Skeletal muscle tissue (tissue), 3 donors: ENCODE measurements at regions not wholly inside any gene's neighbourhood (a gene's known extent, or its start where the extent isn't known, plus 50 kb on each side); places are given as distances from the start of the nearest gene placed in this dataset.
"Not testable (repeated sequence)": the region's sequence is repeated elsewhere in the genome, so short reads cannot be mapped to it uniquely, and the experiment has no call there.

Source experiments
- H3K27ac ChIP-seq: one replicate; pipeline ENCODE4 v1.7.0; 2013; ENCODE audit warnings: mild to moderate bottlenecking, low read depth, low read length, inconsistent platforms
- H3K27me3 ChIP-seq, 3 donors: one replicate each; pipeline ENCODE4 v1.7.0; 2013; ENCODE audit warnings: low read length in 3 of 3; ENCODE audit not compliant: control insufficient read depth in 3 of 3, insufficient read depth in 3 of 3
- H3K36me3 ChIP-seq, 3 donors: one replicate each; pipeline ENCODE4 v1.7.0; 2013; ENCODE audit warnings: low read length in 3 of 3; ENCODE audit not compliant: control insufficient read depth in 3 of 3, insufficient read depth in 3 of 3
- H3K4me1 ChIP-seq, 3 donors: one replicate each; pipeline ENCODE4 v1.7.0; 2013; ENCODE audit warnings: low read length in 3 of 3, mild to moderate bottlenecking in 3 of 3; ENCODE audit not compliant: control insufficient read depth in 3 of 3, insufficient read depth in 3 of 3
- H3K4me3 ChIP-seq, 3 donors: one replicate each; pipeline ENCODE4 v1.7.0; 2013; ENCODE audit warnings: low read length in 3 of 3
- H3K9ac ChIP-seq, 3 donors: one replicate each; pipeline ENCODE4 v1.7.0; 2013; ENCODE audit warnings: low read length in 3 of 3, mild to moderate bottlenecking in 3 of 3, moderate library complexity in 2 of 3, low read depth in 1 of 3
- H3K9me3 ChIP-seq, 3 donors: one replicate each; pipeline ENCODE4 v1.7.0; 2013; ENCODE audit warnings: low read length in 3 of 3; ENCODE audit not compliant: control insufficient read depth in 3 of 3
- donor health status: Osteomylitis.

DNA sequence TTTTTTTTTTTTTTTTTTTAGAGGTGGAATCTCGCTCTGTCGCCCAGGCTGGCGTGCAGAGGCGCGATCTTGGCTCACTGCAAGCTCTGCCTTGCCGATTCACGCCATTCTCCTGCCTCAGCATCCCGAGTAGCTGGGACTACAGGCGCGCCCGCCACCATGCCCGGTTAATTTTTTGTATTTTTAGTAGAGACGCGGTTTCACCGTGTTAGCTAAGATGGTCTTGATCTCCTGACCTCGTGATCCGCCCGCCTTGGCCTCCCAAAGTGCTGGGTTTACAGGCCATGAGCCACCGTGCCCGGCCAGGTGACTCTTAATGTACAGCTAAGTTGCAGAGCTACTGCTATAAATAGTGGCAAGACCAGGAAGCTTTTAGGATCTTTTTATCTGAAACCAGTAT is 434.9 kb upstream of the MEF2C start:
- H3K4me1 ChIP-seq = peaks cover 10 to 16% (median 12%) of the 10 kb centered on the region in 3 donors
- H3K9me3 ChIP-seq, H3K27me3 ChIP-seq, H3K9ac ChIP-seq, H3K36me3 ChIP-seq, H3K4me3 ChIP-seq, H3K27ac ChIP-seq: not testable (repeated sequence)

DNA sequence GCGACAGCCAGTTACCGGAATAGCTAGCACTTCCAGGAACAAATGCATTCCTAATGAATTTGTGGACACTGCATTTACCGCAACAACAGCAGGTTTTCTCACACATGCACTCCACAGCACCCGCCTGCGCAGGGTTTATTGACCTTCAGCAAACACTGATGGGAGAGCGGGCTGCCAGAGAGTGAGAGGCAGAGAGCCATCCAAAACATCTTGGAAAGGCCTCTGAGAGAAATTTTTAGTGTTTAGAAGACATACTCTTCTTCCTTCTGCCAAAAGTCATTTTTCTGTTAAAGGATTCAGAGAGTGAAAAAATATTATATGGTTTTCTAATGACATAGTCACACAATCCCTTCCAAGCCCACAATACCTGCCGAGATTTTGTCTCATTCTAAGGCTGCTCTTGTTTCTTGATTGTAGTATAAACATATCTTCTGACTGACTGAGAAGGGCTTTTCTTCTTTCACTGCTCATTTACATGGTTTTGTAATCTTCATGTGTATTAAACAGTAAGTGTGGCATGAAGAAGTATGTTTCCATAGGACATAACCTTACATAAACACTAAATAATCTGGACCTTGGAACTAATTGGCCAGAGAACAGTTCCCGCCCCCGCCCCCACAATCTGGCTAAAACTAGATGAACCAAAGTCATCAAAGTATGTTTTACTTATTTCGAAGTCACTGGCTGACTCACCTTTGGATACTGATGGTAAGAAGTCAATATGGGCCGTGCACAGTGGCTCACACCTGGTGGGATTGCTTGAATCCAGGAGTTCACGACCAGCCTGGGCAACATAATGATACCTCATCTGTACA is 432.5 kb upstream of the MEF2C start:
- H3K9me3 ChIP-seq = no peaks in the 10 kb centered on the region
- H3K4me3 ChIP-seq = no peak overlapping the region
- H3K27me3 ChIP-seq = no peaks in the 10 kb centered on the region
- H3K36me3 ChIP-seq = no peaks in the 10 kb centered on the region
- peaks cover 10 to 16% (median 12%) of the 10 kb centered on the region in 3 donors for H3K4me1 ChIP-seq
- H3K27ac ChIP-seq = no peak overlapping the region
- no peak overlapping the region for H3K9ac ChIP-seq

DNA sequence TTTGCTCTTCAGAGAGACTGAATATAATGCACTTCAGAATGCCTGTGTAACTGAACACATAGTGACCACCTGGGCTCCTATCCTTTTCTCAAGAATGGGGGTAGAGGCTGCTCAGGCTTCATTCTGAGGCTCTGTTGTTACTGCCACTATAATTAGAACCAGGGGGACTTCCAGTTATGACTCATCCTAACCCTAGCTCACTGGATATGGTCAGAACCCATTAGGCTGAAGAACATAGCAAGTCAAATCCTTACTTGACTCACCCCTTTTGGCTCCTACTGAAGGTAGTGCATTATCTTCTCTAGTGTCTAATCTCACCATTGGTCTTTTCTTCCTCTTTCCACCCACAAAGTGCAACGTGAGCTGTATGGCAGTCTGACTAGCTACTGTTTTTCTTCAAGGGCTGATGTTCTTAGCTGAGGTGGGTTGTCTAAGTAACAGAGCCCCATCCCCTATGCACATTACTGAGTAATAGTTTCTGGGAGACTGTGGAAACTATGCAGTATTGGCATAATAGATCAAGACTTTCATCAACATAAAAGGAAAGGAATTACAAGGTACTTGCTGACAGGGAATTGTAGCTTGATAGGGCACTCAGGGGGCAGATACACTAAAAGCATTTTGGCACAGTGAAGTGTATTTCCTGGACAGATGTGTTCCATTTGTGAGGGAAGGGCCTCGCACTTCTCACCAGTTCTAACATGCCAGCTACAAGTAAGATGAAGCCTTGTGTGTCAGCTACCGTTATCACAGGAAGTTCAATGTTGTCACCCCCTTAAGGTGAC is 431.0 kb upstream of the MEF2C start:
- H3K27me3 ChIP-seq = no peaks in the 10 kb centered on the region
- H3K9me3 ChIP-seq = no peaks in the 10 kb centered on the region
- peak overlapping the region in 1 of 3 donors; percentile 42 for H3K4me3 ChIP-seq
- peak overlapping the region; percentile 6 for H3K27ac ChIP-seq
- peaks cover 10 to 16% (median 12%) of the 10 kb centered on the region in 3 donors for H3K4me1 ChIP-seq
- no peak overlapping the region for H3K9ac ChIP-seq
- H3K36me3 ChIP-seq = no peaks in the 10 kb centered on the region

DNA sequence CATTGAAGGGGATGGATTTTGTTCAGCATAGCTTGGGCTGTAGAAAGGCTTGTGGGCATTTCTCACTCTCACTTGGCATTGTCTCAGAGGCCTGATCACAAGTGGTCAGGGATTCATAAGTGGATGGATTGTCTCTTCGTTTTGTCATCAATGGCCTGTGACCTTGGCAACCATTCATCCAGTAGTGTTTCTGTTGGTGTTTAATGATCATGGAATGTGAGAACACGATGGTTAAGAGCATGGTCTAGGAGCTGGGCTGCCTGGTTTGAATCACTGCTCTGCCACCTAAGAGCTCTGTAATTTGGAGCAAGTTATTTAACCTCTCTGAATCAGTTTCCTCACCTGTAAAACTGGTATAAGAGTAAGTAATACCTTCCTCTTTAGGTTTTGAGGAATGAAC is 430.1 kb upstream of the MEF2C start:
- H3K27ac ChIP-seq = no peak overlapping the region
- no peak overlapping the region for H3K9ac ChIP-seq

DNA sequence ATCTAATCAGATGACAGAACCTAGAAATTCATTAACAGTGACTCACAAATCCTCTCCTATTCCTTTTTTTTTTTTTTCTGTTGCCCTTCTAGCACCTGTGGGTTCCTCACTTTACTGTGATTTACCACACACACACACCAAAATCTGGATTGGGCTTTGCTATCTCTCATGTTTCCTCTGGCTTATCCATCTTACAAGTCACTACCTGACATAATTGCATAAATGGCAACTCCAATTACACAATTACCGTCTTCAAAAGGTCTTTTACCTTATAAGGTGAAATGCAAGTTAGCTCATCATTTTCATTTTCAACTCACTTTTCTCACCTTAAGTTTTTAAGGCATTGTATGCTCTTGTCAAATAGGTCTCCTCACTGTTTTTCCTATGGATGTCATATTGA is 426.3 kb upstream of the MEF2C start:
- Histone ChIP-seq H3K27ac (no peak overlapping the region), H3K4me1 (peaks cover 7 to 13% (median 8%) of the 10 kb centered on the region in 3 donors), H3K36me3 (no peaks in the 10 kb centered on the region)

More for the DNA sequence above, 430.1 kb upstream of the MEF2C start:
- Histone ChIP-seq H3K4me3 (no peak overlapping the region), H3K36me3 (no peaks in the 10 kb centered on the region), H3K9me3 (no peaks in the 10 kb centered on the region), H3K4me1 (peaks cover 10 to 16% (median 12%) of the 10 kb centered on the region in 3 donors), H3K27me3 (no peaks in the 10 kb centered on the region)

DNA sequence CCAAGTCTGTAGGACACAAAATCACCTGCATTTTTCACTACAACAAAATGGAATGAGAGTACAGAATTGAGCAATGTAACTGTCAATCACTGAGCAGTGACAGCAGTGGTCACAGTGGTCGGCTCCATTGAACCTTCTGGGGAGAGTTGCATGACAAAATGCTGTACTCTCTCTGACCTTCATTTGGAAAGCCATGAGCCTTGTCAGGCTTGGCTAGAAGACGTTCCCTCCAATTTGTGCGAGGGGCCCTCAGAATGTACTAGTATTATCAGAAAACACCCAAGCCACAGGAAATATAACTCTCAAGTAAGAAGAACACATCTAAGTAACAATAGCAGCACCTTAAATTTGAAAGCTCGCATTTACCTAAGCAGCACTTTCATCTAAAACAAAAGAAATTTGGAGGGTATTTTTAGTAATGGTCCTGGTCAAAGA is 425.6 kb upstream of the MEF2C start:
- H3K4me3 ChIP-seq = no peak overlapping the region
- no peaks in the 10 kb centered on the region for H3K36me3 ChIP-seq
- no peak overlapping the region for H3K27ac ChIP-seq
- no peaks in the 10 kb centered on the region for H3K27me3 ChIP-seq
- H3K4me1 ChIP-seq = peaks cover under 1 to 6% (median 2%) of the 10 kb centered on the region in 3 donors
- H3K9me3 ChIP-seq = no peaks in the 10 kb centered on the region
- H3K9ac ChIP-seq = no peak overlapping the region

More for the DNA sequence above, 426.3 kb upstream of the MEF2C start:
- Histone ChIP-seq H3K27me3 (no peaks in the 10 kb centered on the region), H3K9me3 (no peaks in the 10 kb centered on the region), H3K9ac (no peak overlapping the region), H3K4me3 (no peak overlapping the region)

DNA sequence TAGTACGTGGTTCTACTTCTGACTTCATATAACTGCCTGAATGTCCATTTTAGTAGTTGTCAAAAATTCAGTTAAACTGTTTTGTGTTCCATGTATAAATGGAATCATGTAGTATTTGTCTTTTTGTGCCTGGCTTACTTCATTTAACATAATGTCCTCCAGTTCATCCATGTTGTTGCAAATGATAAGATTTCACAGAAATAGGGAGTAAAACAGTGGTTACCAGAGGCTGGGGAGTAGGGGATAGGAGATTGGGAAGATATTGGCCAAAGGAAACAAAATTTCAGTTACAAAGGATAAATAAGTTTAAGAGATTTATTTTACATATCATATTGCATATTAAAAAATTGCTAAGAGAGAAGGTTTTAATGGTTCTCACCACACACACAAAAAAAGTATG is 425.0 kb upstream of the MEF2C start:
- peaks cover 0 to under 1% (median 0%) of the 10 kb centered on the region in 3 donors for H3K4me1 ChIP-seq
- no peaks in the 10 kb centered on the region for H3K36me3 ChIP-seq
- H3K9ac ChIP-seq = no peak overlapping the region
- H3K9me3 ChIP-seq = no peaks in the 10 kb centered on the region
- H3K27me3 ChIP-seq = no peaks in the 10 kb centered on the region
- no peak overlapping the region for H3K27ac ChIP-seq
- H3K4me3 ChIP-seq = no peak overlapping the region

DNA sequence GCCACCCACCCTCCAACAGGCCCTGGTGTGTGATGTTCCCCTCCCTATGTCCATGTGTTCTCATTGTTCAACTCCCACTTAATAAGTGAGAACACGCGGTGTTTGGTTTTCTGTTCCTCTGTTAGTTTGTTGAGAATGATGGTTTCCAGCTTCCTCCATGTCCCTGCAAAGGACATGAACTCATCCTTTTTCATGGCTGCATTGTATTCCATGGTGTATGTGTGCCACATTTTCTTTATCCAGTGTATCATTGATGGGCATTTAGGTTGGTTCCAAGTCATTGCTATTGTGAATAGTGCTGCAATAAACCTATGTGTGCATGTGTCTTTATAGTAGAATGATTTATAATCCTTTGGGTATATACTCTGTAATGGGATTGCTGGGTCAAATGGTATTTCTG is 424.2 kb upstream of the MEF2C start:
- H3K4me1 ChIP-seq, H3K36me3 ChIP-seq, H3K9me3 ChIP-seq, H3K27me3 ChIP-seq, H3K4me3 ChIP-seq, H3K9ac ChIP-seq, H3K27ac ChIP-seq: not testable (repeated sequence)

DNA sequence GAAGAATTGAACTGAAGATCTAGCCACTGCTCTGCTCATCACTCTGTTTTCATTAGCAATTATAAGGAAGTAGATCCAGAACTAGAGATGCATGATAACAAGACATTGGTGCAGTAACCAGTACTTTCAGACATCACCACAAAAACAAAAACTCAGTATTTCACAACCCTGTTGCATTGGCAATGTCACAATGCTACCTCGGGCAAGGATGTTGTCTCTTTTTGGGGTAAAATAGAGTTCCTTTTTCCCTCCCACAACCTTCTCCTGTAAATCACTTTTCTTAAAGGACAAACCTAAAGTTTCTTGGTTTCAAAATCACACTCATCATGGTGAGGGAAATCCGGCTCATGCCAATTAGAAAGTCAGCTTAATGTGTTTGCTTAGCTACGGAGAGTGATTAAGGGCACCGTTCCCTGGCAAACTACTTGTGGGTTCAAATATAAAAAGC is 420.1 kb upstream of the MEF2C start:
- Histone ChIP-seq H3K9ac (no peak overlapping the region), H3K27ac (no peak overlapping the region), H3K36me3 (no peaks in the 10 kb centered on the region), H3K27me3 (no peaks in the 10 kb centered on the region), H3K4me3 (no peak overlapping the region), H3K4me1 (no peaks in the 10 kb centered on the region), H3K9me3 (no peaks in the 10 kb centered on the region)
